SU-DHL-6 (cell line): ENCODE measurements at regions not wholly inside any gene's neighbourhood (a gene's known extent, or its start where the extent isn't known, plus 50 kb on each side); places are given as distances from the start of the nearest gene placed in this dataset.

Experiments used
- H2AFZ ChIP-seq: fragments of 200-600 bp; sonication (generic); 2 replicates; pipeline ENCODE4 v1.6.1; 2014; ENCODE audit warnings: low read depth, mild to moderate bottlenecking, moderate library complexity, mixed read lengths, antibody characterized with exemption, low read length; ENCODE audit not compliant: severe bottlenecking
- H3F3A ChIP-seq: fragments of 200-600 bp; shearing (Covaris generic); 2 replicates; pipeline ENCODE4 v1.6.0; 2016; ENCODE audit warnings: antibody characterized with exemption, mild to moderate bottlenecking; ENCODE audit not compliant: insufficient read depth
- H3K27ac ChIP-seq: fragments of 200-600 bp; sonication (generic); 2 replicates; pipeline ENCODE4 v1.5.1; 2016; ENCODE audit warnings: low read depth, mild to moderate bottlenecking, low read length, moderate library complexity, mixed read lengths
- H3K27me3 ChIP-seq: fragments of 200-600 bp; sonication (generic), shearing (Covaris generic); 2 replicates; pipeline ENCODE4 v1.6.0; 2014; ENCODE audit warnings: mild to moderate bottlenecking, low read length
- H3K36me3 ChIP-seq: fragments of 200-600 bp; sonication (generic); 2 replicates; pipeline ENCODE4 v1.6.1; 2014; ENCODE audit warnings: mild to moderate bottlenecking, low read length, mixed read lengths
- H3K4me2 ChIP-seq: fragments of 300-600, 200-600 bp; shearing (Covaris generic), sonication (generic); 2 replicates; pipeline ENCODE4 v1.6.0; 2014; ENCODE audit warnings: low read length, low read depth, mild to moderate bottlenecking; ENCODE audit not compliant: poor library complexity, severe bottlenecking
- H3K4me3 ChIP-seq: fragments of 200-600 bp; sonication (generic); 2 replicates; pipeline ENCODE4 v1.5.1; 2014; ENCODE audit warnings: antibody characterized with exemption, low read length, mild to moderate bottlenecking, mixed read lengths; ENCODE audit not compliant: insufficient read depth, poor library complexity, severe bottlenecking
- H3K79me2 ChIP-seq: fragments of 200-600 bp; sonication (generic); 2 replicates; pipeline ENCODE4 v1.6.1; 2014; ENCODE audit warnings: mild to moderate bottlenecking, low read length, moderate library complexity; ENCODE audit not compliant: insufficient read depth
- H3K9ac ChIP-seq: fragments of 200-600 bp; sonication (generic); 2 replicates; pipeline ENCODE4 v1.7.0; 2014; ENCODE audit warnings: mild to moderate bottlenecking, low read length
- H3K9me2 ChIP-seq: fragments of 200-600 bp; sonication (generic); replicated peaks from 2 replicates; pipeline ENCODE4 v1.6.1; 2014; ENCODE audit warnings: low read length; ENCODE audit not compliant: insufficient read depth
- H3K9me3 ChIP-seq: fragments of 200-600 bp; sonication (generic); 2 replicates; pipeline ENCODE4 v1.6.1; 2014; ENCODE audit warnings: low read length, mixed read lengths; ENCODE audit not compliant: insufficient read depth
- H4K20me1 ChIP-seq: fragments of 200-600 bp; sonication (generic); 2 replicates; pipeline ENCODE4 v1.6.1; 2014; ENCODE audit warnings: low read depth, mild to moderate bottlenecking, antibody characterized with exemption, low read length, moderate library complexity, mixed read lengths
- CTCF ChIP-seq: fragments of 200-600 bp; sonication (generic); IDR thresholded peaks from one replicate; pipeline ENCODE4 v1.5.1; 2017; ENCODE audit warnings: antibody characterized with exemption, mild to moderate bottlenecking, low read length, moderate library complexity; ENCODE audit not compliant: insufficient read depth, poor library complexity, severe bottlenecking
- EZH2phosphoT487 ChIP-seq: fragments of 200-600 bp; sonication (generic), shearing (Covaris generic); conservative IDR thresholded peaks from 2 replicates; pipeline ENCODE4 v1.6.1; 2018; ENCODE audit warnings: mild to moderate bottlenecking, antibody characterized with exemption, low read length, moderate library complexity, mixed read lengths

GRCh38 chr17:14451729-14452191 lies 150.9 kb downstream of the HS3ST3B1 start:
- Histone ChIP-seq H3K27me3 (0 out of 2 replicates have a peak, but pooled peaks cover 2% of the 10 kb centered on the region), H3K27ac (no peak overlapping the region), H4K20me1 (no peaks in the 10 kb centered on the region), H3K9me2 (no peaks in the 10 kb centered on the region), H3K4me3 (no peak overlapping the region), H3K9ac (no peak overlapping the region), H3K36me3 (no peaks in the 10 kb centered on the region), H2AFZ (no peak overlapping the region), H3F3A (no peaks in the 10 kb centered on the region), H3K9me3 (no peaks in the 10 kb centered on the region), H3K79me2 (no peaks in the 10 kb centered on the region), H3K4me2 (no peak overlapping the region)
- TF ChIP-seq EZH2phosphoT487 = no peak
- TF ChIP-seq CTCF = no peak

- H3F3A ChIP-seq = no peaks in the 10 kb centered on the region
- no peak overlapping the region for H3K9ac ChIP-seq
- H3K27ac ChIP-seq = no peak overlapping the region
- no peaks in the 10 kb centered on the region for H3K79me2 ChIP-seq
- H3K9me3 ChIP-seq = no peaks in the 10 kb centered on the region
- no peaks in the 10 kb centered on the region for H4K20me1 ChIP-seq
- H3K36me3 ChIP-seq = no peaks in the 10 kb centered on the region
- no peaks in the 10 kb centered on the region for H3K9me2 ChIP-seq
- TF ChIP-seq EZH2phosphoT487 (no peak), CTCF (no peak)
- no peak overlapping the region for H2AFZ ChIP-seq
- H3K4me3 ChIP-seq = no peak overlapping the region
- no peak overlapping the region for H3K4me2 ChIP-seq
- H3K27me3 ChIP-seq = 0 out of 2 replicates have a peak, but pooled peaks cover 2% of the 10 kb centered on the region
Measured at GRCh38 chr17:14448818-14449217, 147.9 kb downstream of the HS3ST3B1 start.

- no peak overlapping the region for H2AFZ ChIP-seq
- H4K20me1 ChIP-seq = no peaks in the 10 kb centered on the region
- H3K9me2 ChIP-seq = no peaks in the 10 kb centered on the region
- H3K27me3 ChIP-seq = 0 out of 2 replicates have a peak, but pooled peaks cover 2% of the 10 kb centered on the region
- no peak for TF ChIP-seq CTCF
- no peak for TF ChIP-seq EZH2phosphoT487
- H3K4me2 ChIP-seq = no peak overlapping the region
- no peaks in the 10 kb centered on the region for H3K36me3 ChIP-seq
- no peaks in the 10 kb centered on the region for H3F3A ChIP-seq
- H3K27ac ChIP-seq = no peak overlapping the region
- no peak overlapping the region for H3K4me3 ChIP-seq
- no peak overlapping the region for H3K9ac ChIP-seq
- H3K79me2 ChIP-seq = no peaks in the 10 kb centered on the region
- no peaks in the 10 kb centered on the region for H3K9me3 ChIP-seq
Measured at GRCh38 chr17:14446825-14447224, 145.9 kb downstream of the HS3ST3B1 start.
